Gastrocnemius medialis (tissue), 4 donors: ENCODE measurements at regions not wholly inside any gene's neighbourhood (a gene's known extent, or its start where the extent isn't known, plus 50 kb on each side); places are given as distances from the start of the nearest gene placed in this dataset.

ENCODE experiments used
- ATAC-seq, 2 donors: fragments of 150-250 bp; one replicate each; pipeline ENCODE4 v1.9.1; 2016
- DNase-seq, 2 donors: peaks; one replicate each; pipeline ENCODE4 v3.0.0-alpha.2; 2019
- H3K27ac ChIP-seq, 4 donors: fragments of 200-600 bp; sonication (generic); 1 replicate in 1 of 4; 2 replicates in 3 of 4; pipeline ENCODE4 v1.5.1; 2016 to 2018; ENCODE audit warnings: mild to moderate bottlenecking in 2 of 4, moderate library complexity in 1 of 4
- H3K27me3 ChIP-seq, 3 donors: fragments of 200-600 bp; sonication (generic) in 2 of 3; 1 replicate in 1 of 3; 2 replicates in 2 of 3; pipeline versions ENCODE4 v1.5.1 to v1.6.0; 2016 to 2019; ENCODE audit warnings: mild to moderate bottlenecking in 1 of 3, moderate library complexity in 1 of 3
- H3K36me3 ChIP-seq, 2 donors: fragments of 200-600 bp; sonication (generic) in 1 of 2; one replicate each; pipeline ENCODE4 v1.5.1; 2017 to 2018
- H3K4me1 ChIP-seq, 2 donors: fragments of 200-600 bp; sonication (generic) in 1 of 2; one replicate each; pipeline ENCODE4 v1.5.1; 2016 to 2017; ENCODE audit warnings: mild to moderate bottlenecking in 2 of 2
- H3K4me3 ChIP-seq, 4 donors: fragments of 200-600 bp; sonication (generic) in 3 of 4; 1 replicate in 1 of 4; 2 replicates in 3 of 4; pipeline ENCODE4 v1.5.1; 2016 to 2019; ENCODE audit warnings: mild to moderate bottlenecking in 2 of 4
- H3K9me3 ChIP-seq, 3 donors: fragments of 200-600 bp; sonication (generic) in 2 of 3; 1 replicate in 1 of 3; 2 replicates in 2 of 3; pipeline ENCODE4 v1.5.1; 2016 to 2019
- POLR2A ChIP-seq, 2 donors: fragments of 450-650 bp; IDR thresholded peaks; one replicate each; pipeline ENCODE4 v1.6.1; 2017; ENCODE audit warnings: antibody characterized with exemption in 2 of 2, mild to moderate bottlenecking in 2 of 2, moderate library complexity in 2 of 2
- in situ Hi-C, 4 donors: fragments of 200-750 bp; cut with MboI; loops; one replicate each; pipeline versions ENCODE4 v1.15.0 to v1.8.0; 2017; ENCODE audit warnings: low sequenced_read_pairs in 4 of 4
- intact Hi-C: fragments of 100-400 bp; cut with DNase I; formaldehyde crosslinking; loops from one replicate; pipeline ENCODE4 v1.15.1; 2023; ENCODE audit warnings: low total_unique reads
- TF ChIP-seq, protein P1 (sequence below), 5 experiments: fragments of 450-650 bp in 3 of 5; fragments of 200-600 bp in 2 of 5; sonication (generic) in 2 of 5; IDR thresholded peaks in 4 of 5; conservative IDR thresholded peaks in 1 of 5; 1 replicate in 4 of 5; 2 replicates in 1 of 5; pipeline ENCODE4 v1.5.1; 2016 to 2019; ENCODE audit warnings: antibody characterized with exemption in 5 of 5, mild to moderate bottlenecking in 3 of 5, moderate library complexity in 3 of 5

DNA sequence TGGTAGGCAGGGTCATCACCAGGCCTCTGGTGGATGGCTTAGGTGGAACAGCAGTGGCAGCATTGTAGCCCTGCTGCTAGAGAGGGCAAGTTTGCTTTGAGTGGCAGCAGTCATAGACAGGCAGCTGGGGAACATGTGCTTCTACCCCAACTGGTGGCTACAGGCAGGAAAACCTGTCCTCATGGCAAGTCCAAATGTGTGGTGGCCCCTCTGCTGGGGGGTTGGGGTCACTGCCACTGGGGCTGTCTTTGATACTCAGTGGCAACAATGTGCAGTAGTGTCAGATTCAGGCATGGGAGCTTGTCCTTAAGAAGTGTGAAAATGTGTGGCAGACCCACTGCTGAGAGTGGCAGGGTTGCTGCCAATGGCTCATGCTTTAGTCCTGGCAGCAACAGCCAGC is 186.2 kb upstream of the NPSR1 start:
- Histone ChIP-seq H3K36me3 (no peaks in the 10 kb centered on the region), H3K4me3 (no peak overlapping the region), H3K4me1 (no peaks in the 10 kb centered on the region), H3K27me3 (no peaks in the 10 kb centered on the region), H3K9me3 (peaks cover 0 to 8% (median 0%) of the 10 kb centered on the region in 3 donors), H3K27ac (no peak overlapping the region)
- in situ Hi-C loops (no loop called here), intact Hi-C loops (no loop called here)
- ATAC-seq (no peak), DNase-seq (no peak)
- no peak for TF ChIP-seq POLR2A (IDR thresholded peaks at IDR 0.05)
- TF ChIP-seq, protein P1, sequence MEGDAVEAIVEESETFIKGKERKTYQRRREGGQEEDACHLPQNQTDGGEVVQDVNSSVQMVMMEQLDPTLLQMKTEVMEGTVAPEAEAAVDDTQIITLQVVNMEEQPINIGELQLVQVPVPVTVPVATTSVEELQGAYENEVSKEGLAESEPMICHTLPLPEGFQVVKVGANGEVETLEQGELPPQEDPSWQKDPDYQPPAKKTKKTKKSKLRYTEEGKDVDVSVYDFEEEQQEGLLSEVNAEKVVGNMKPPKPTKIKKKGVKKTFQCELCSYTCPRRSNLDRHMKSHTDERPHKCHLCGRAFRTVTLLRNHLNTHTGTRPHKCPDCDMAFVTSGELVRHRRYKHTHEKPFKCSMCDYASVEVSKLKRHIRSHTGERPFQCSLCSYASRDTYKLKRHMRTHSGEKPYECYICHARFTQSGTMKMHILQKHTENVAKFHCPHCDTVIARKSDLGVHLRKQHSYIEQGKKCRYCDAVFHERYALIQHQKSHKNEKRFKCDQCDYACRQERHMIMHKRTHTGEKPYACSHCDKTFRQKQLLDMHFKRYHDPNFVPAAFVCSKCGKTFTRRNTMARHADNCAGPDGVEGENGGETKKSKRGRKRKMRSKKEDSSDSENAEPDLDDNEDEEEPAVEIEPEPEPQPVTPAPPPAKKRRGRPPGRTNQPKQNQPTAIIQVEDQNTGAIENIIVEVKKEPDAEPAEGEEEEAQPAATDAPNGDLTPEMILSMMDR (IDR thresholded peaks at IDR 0.05 in 4 of 5, conservative IDR thresholded peaks at IDR 0.05 in 1 of 5) = no peak

DNA sequence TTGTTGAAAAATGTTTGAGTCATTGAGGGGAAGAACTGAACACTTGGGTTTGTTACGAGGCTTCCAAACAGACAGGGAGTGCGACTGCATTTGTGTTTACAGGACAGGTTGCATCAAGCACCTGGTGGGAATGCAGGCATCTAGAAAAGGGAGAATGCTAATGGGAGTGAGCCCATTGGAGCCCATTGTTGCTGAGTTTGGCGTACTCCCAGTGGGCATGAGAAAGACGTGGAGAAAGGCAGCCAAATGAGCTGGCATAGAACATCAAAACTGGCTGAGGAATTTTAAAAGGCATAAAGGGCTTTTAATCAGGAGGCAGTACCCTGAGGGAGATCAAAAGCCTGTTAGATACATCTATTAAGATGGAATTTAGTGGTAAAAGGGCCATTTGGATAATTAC is 171.6 kb upstream of the NPSR1 start:
- Histone ChIP-seq H3K36me3 (no peaks in the 10 kb centered on the region), H3K9me3 (no peaks in the 10 kb centered on the region), H3K4me3 (no peak overlapping the region), H3K27me3 (no peaks in the 10 kb centered on the region), H3K27ac (no peak overlapping the region), H3K4me1 (no peaks in the 10 kb centered on the region)
- intact Hi-C loops (no loop called here), in situ Hi-C loops (no loop called here)
- TF ChIP-seq, protein P1 (IDR thresholded peaks at IDR 0.05 in 4 of 5, conservative IDR thresholded peaks at IDR 0.05 in 1 of 5) = no peak
- TF ChIP-seq POLR2A (IDR thresholded peaks at IDR 0.05) = no peak
- ATAC-seq (no peak), DNase-seq (no peak)

DNA sequence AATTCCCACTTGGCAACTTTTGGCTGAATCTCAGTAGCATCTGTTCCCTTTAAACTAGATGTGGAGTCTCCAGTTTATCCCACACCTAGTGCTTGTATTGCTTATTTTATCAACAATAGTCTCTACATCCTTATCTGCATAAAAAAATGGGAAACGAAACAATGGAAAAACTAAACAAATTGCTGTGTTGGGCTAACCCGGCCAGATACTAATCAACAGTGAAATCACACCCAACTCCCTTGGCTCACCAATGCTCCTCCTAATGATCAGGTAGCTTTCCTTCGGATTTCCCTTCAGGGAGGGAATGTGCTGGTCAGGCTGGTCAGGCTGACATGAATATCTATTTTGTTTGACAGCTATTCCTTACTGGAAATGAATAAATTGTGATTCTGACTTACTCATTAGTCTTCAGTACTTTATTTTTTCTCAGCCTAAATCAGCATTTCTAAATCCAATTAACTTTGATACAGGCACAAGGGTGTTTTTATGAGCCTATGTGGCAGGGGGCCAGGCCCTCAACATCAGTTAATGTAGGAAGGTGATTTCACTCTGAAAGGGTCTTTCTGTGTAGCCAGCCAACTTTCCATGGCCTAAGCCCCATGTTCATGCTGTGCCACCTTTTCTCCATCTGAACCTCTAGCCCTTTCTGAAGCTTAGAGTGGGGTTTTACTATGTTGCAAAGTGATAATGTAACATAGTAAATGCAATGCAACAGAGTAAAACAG is 170.5 kb upstream of the NPSR1 start:
- in situ Hi-C loops (no loop called here), intact Hi-C loops (no loop called here)
- DNase-seq (no peak), ATAC-seq (no peak)
- H3K4me1 ChIP-seq = no peaks in the 10 kb centered on the region
- H3K27ac ChIP-seq = no peak overlapping the region
- H3K4me3 ChIP-seq = no peak overlapping the region
- no peak for TF ChIP-seq POLR2A (IDR thresholded peaks at IDR 0.05)
- TF ChIP-seq, protein P1 (IDR thresholded peaks at IDR 0.05 in 4 of 5, conservative IDR thresholded peaks at IDR 0.05 in 1 of 5) = no peak
- H3K36me3 ChIP-seq = no peaks in the 10 kb centered on the region
- H3K9me3 ChIP-seq = no peaks in the 10 kb centered on the region
- H3K27me3 ChIP-seq = no peaks in the 10 kb centered on the region

DNA sequence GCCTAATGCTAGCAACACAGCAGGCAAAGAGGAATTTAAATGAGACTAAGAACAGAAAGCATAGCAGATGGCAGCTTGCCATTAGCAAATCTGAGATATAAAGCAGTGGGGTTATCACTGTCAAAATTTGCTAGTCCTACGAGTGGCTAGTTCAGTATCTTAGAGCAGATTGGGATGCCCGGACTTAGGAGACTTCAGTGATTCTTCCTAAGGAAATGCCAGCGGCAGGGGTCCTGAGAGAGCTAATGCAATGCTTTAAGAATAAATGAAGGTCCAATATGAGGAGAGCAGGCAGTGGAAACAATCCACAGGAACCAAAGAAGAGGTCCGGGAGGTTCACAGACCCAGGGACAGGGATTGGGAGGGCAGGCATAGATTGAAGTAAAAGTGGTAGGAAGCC is 169.3 kb upstream of the NPSR1 start:
- H3K4me1 ChIP-seq = no peaks in the 10 kb centered on the region
- intact Hi-C loops (no loop called here), in situ Hi-C loops (no loop called here)
- no peaks in the 10 kb centered on the region for H3K9me3 ChIP-seq
- no peak overlapping the region for H3K27ac ChIP-seq
- no peak for ATAC-seq
- TF ChIP-seq POLR2A (IDR thresholded peaks at IDR 0.05) = no peak
- TF ChIP-seq, protein P1 (IDR thresholded peaks at IDR 0.05 in 4 of 5, conservative IDR thresholded peaks at IDR 0.05 in 1 of 5) = no peak
- no peaks in the 10 kb centered on the region for H3K27me3 ChIP-seq
- no peak overlapping the region for H3K4me3 ChIP-seq
- DNase-seq = no peak
- no peaks in the 10 kb centered on the region for H3K36me3 ChIP-seq

DNA sequence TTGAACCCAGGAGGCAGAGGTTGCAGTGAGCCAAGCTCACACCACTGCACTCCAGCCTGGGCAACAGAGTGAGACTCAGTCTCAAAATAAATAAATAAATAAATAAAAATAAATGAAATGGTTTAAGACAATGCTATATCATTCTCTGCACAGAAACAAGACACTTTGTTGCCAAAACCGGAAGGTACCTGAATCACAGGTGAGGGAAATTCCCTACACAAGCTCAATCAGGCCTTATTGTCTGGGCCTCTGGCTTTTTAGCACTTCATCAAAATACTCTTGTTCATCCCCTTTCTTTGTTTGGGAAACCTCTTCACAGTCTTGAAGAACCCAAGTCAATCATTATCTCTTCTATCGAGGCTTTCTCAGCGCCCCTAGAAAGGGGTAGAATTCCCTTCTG is 166.1 kb upstream of the NPSR1 start:
- H3K27ac ChIP-seq = no peak overlapping the region
- DNase-seq (no peak), ATAC-seq (no peak)
- TF ChIP-seq POLR2A (IDR thresholded peaks at IDR 0.05) = no peak
- TF ChIP-seq, protein P1 (IDR thresholded peaks at IDR 0.05 in 4 of 5, conservative IDR thresholded peaks at IDR 0.05 in 1 of 5) = no peak
- no peaks in the 10 kb centered on the region for H3K9me3 ChIP-seq
- in situ Hi-C loops = no loop called here
- H3K4me3 ChIP-seq = no peak overlapping the region
- intact Hi-C loops = no loop called here
- no peaks in the 10 kb centered on the region for H3K4me1 ChIP-seq
- no peaks in the 10 kb centered on the region for H3K36me3 ChIP-seq
- no peaks in the 10 kb centered on the region for H3K27me3 ChIP-seq
